GM12891 (cell line): ENCODE measurements at regions not wholly inside any gene's neighbourhood (a gene's known extent, or its start where the extent isn't known, plus 50 kb on each side); places are given as distances from the start of the nearest gene placed in this dataset.

Experiments used
- DNase-seq: peaks from one replicate; pipeline ENCODE4 v3.0.0; 2011; ENCODE audit warnings: low spot score; ENCODE audit not compliant: insufficient read length
- FAIRE-seq: peaks from 2 replicates; lab custom pipeline; 2011; peaks lifted over from hg19 to GRCh38; lab: Jason Lieb, UNC
- PAX5 ChIP-seq: IDR thresholded peaks from 2 replicates; pipeline ENCODE4 v1.6.1; 2011; ENCODE audit warnings: low read length, moderate library complexity, mild to moderate bottlenecking; ENCODE audit not compliant: insufficient read depth, severe bottlenecking
- POLR2A ChIP-seq: IDR thresholded peaks from 2 replicates; pipeline ENCODE4 v1.6.1; 2011; ENCODE audit warnings: low read depth, low read length, control low read depth
- POLR2AphosphoS5 ChIP-seq: IDR thresholded peaks from 2 replicates; pipeline ENCODE4 v1.6.1; 2011; ENCODE audit warnings: low read depth, low read length, control low read depth
- POU2F2 ChIP-seq: IDR thresholded peaks from 2 replicates; pipeline ENCODE4 v1.6.1; 2011; ENCODE audit warnings: low read depth, mild to moderate bottlenecking, control low read depth, low read length, moderate library complexity
- SPI1 ChIP-seq: IDR thresholded peaks from 2 replicates; pipeline ENCODE4 v1.6.1; 2011; ENCODE audit warnings: low read depth, low read length, control low read depth
- TAF1 ChIP-seq: IDR thresholded peaks from 2 replicates; pipeline ENCODE4 v1.6.1; 2011; ENCODE audit warnings: low read depth, low read length, control low read depth

DNA sequence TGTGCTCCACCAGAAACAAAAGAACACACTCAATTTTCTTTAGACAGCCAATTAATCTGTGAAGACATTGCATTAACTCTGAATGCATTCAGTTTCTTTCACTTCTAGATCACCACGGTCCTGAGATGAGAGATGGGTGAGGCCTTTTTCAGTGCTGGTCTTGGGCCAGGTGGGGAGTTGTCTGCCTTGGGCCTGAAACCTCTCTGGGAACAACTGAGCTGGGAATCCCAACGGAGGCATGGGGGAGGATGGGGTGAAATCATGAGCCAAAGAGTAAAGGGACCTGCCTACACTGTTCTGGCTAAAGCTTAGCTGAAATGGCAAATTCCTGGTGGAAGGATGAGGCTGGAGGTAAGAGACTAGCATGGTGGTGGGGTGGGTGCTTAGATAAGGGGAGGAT is 353.5 kb upstream of the B3GAT1 start:
- TF ChIP-seq TAF1, result no peak
- no peak for TF ChIP-seq POLR2AphosphoS5
- no peak for TF ChIP-seq POLR2A
- no peak for TF ChIP-seq POU2F2
- no peak for TF ChIP-seq SPI1
- FAIRE-seq (no peak), DNase-seq (no peak)

- TF ChIP-seq SPI1, result no peak
- FAIRE-seq (no peak), DNase-seq (no peak)
Measured at GRCh38 chr11:134764966-134765365, 352.9 kb upstream of the B3GAT1 start.

- no peak for TF ChIP-seq POLR2AphosphoS5
- no peak for FAIRE-seq
Measured at GRCh38 chr11:134764367-134764766, 352.3 kb upstream of the B3GAT1 start.

DNA sequence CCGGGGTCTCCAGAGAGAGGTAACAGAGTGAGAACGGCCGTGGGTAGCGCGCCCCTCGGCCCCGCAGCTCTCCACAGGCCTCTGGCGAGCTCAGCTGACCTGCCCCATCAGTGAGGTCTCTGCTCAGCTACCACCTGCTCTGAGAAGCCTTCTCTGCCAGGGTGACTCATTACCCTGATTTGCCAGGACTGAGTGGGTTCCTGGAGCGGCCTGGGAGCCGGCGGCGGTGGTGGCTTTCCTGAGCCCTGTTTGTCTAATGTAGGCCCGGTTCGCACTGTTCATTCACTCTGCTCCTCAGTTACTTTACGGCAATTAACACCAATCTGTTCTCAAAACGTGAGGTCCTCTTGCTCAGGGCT is 351.0 kb upstream of the B3GAT1 start:
- DNase-seq, result no peak
- FAIRE-seq, result no peak
- TF ChIP-seq PAX5 (no peak), TAF1 (no peak), POU2F2 (no peak), SPI1 (no peak), POLR2AphosphoS5 (no peak), POLR2A (no peak)

More at GRCh38 chr11:134764367-134764766, 352.3 kb upstream of the B3GAT1 start:
- no peak for DNase-seq

DNA sequence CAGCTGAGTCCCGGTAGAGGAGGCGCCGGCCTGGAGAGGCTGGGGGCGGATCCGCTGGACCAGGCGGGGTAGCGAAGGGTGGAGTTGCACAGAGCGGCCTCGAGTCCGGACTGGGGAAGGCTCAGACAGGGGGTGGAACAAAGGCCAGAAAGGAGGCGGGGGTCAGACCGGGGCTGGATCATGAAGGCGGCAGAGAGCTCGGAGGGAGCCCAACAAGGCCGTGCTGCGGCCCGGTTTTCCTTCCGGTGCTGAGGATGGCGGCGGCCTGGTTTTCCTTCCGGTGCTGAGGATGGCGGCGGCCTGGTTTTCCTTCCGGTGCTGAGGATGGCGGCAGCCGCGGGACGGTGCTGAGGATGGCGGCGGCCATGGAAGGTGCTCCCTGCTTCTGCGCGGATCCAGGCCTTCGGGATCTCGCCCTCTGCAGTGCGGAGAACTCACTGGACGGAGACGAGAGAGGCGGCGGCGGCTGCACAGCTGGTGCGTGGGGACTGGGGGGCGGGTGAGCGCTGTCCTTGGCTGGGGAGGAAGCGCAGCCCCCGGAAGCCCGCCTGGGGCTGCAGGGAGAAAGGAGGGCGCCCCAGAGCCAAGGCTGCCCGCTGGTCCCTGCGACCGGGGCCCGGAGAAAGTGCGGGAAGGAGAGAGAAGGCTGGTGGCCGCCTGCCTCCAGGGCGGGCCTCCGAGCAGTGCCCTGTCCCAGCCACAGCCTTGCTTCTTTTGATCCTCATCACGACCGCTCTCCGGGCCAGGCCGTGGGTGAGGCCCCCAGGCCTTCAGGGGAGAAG is 350.4 kb upstream of the B3GAT1 start:
- no peak for TF ChIP-seq PAX5
- no peak for TF ChIP-seq POLR2AphosphoS5
- TF ChIP-seq TAF1, result no peak
- no peak for TF ChIP-seq POU2F2
- TF ChIP-seq SPI1, result no peak
- no peak for TF ChIP-seq POLR2A
- no peak for DNase-seq
- FAIRE-seq, result no peak

DNA sequence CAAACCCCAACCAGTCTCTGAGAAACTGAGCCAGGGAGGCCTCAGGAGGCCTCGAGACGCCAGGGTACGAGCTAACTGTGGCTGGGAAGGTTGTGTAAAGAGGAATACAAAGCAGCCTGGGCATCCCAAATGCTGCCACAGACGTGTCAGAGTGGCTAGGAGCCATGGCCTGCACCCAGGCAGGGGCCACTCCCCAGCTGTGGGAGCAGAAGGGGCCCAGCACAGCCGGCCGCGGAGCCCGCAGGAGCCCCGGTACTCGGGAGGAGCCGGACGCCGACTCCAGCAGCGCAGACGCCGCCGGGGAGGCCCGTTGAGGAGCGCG is 349.8 kb upstream of the B3GAT1 start:
- FAIRE-seq, result no peak

DNA sequence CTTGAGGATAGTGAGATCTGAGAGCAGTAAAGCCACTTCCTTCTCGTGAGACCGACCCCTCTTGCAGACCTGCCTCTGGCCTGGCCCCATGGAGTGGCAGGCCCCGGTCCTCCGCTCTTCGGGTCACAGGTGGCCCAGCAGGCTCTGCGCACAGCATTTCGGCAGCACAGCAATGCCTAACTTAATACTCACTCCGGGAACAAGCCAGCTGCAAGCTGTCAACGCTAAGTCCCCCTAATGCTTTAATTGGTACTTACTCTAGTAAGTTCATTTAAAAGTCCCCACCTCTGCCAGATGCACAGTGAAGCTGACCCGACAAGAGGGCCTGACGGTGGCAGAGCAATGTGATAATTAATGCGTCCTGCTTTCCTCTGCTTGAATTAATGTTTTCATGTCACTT is 349.3 kb upstream of the B3GAT1 start:
- no peak for TF ChIP-seq TAF1
- no peak for TF ChIP-seq POU2F2
- no peak for TF ChIP-seq SPI1
- TF ChIP-seq PAX5, result no peak
- TF ChIP-seq POLR2AphosphoS5, result no peak
- TF ChIP-seq POLR2A, result no peak
- FAIRE-seq (no peak), DNase-seq (no peak)

More for the DNA sequence above, 349.8 kb upstream of the B3GAT1 start:
- no peak for DNase-seq
- TF ChIP-seq POU2F2 (no peak), TAF1 (no peak), SPI1 (no peak), POLR2A (no peak)

GRCh38 chr11:134760957-134761356 is 348.9 kb upstream of the B3GAT1 start:
- DNase-seq (no peak), FAIRE-seq (no peak)
- TF ChIP-seq POLR2AphosphoS5 (no peak), POLR2A (no peak), TAF1 (no peak), SPI1 (no peak), PAX5 (no peak), POU2F2 (no peak)

DNA sequence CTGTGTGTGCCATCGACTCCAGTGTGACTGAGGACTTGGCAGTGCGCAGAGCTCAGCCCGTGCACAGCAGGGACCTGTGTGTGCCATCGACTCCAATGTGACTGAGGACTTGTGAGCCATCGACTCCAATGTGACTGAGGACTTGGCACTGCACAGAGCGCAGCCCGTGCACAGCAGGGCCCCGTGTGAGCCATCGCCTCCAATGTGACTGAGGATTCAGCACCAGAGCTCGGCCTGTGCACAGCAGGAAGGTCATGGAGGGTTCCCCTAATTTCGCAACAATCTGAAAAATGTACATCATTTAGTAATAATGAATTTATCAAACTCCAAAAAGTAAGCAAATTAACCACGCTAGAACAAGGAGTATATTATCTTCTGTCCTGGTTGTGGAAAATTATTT is 348.3 kb upstream of the B3GAT1 start:
- FAIRE-seq, result no peak
- no peak for DNase-seq
- no peak for TF ChIP-seq POLR2A
- TF ChIP-seq TAF1, result no peak
- TF ChIP-seq POLR2AphosphoS5, result no peak
- TF ChIP-seq SPI1, result no peak
- no peak for TF ChIP-seq POU2F2
- TF ChIP-seq PAX5, result no peak

DNA sequence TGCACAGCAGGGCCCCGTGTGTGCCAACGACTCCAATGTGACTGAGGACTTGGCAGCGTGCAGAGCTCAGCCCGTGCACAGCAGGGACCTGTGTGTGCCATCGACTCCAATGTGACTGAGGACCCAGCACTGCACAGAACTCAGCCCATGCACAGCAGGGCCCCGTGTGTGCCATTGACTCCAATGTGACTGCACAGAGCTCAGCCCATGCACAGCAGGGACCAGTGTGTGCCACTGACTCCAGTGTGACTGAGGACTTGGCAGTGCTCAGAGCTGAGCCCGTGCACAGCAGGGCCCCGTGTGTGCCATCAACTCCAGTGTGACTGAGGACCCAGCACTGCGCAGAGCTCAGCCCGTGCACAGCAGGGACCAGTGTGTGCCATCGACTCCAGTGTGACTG is 347.8 kb upstream of the B3GAT1 start:
- TF ChIP-seq POLR2AphosphoS5 (no peak), SPI1 (no peak), POU2F2 (no peak), PAX5 (no peak), TAF1 (no peak), POLR2A (no peak)
- FAIRE-seq, result no peak
- no peak for DNase-seq

GRCh38 chr11:134759274-134759673 is 347.2 kb upstream of the B3GAT1 start:
- DNase-seq, result no peak
- no peak for FAIRE-seq
- TF ChIP-seq POLR2A, result no peak
- TF ChIP-seq POLR2AphosphoS5, result no peak
- TF ChIP-seq POU2F2, result no peak
- no peak for TF ChIP-seq PAX5
- TF ChIP-seq TAF1, result no peak
- no peak for TF ChIP-seq SPI1
